IPS DF 4.7 (cell line): ENCODE measurements at regions not wholly inside any gene's neighbourhood (a gene's known extent, or its start where the extent isn't known, plus 50 kb on each side); places are given as distances from the start of the nearest gene placed in this dataset.
"Not testable (repeated sequence)": the region's sequence is repeated elsewhere in the genome, so short reads cannot be mapped to it uniquely, and the experiment has no call there.

Experiments used
- DNase-seq: peaks from one replicate; pipeline ENCODE4 v3.0.0-alpha.2; 2013; ENCODE audit warnings: low spot score; ENCODE audit errors: extremely low read depth

DNA sequence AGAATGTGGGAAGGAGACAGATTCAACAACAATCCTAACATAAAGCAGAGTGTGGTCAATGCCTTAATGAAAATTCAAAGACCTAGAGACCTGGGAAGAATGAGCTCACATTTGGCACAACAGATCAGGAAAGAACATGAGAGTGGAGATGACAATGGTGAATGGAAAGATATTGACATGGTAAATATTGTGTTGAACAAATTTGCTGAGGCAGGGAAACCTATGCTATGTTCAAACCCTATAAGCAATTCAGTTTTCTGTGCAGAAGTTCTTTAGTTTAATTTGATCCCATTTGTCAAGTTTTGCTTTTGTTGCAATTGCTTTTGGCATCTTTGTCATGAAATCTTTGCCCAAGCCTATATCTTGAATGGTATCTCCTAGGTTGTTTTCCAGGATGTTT lies 199.4 kb upstream of the LRRTM4 start:
- DNase-seq: no peak

DNA sequence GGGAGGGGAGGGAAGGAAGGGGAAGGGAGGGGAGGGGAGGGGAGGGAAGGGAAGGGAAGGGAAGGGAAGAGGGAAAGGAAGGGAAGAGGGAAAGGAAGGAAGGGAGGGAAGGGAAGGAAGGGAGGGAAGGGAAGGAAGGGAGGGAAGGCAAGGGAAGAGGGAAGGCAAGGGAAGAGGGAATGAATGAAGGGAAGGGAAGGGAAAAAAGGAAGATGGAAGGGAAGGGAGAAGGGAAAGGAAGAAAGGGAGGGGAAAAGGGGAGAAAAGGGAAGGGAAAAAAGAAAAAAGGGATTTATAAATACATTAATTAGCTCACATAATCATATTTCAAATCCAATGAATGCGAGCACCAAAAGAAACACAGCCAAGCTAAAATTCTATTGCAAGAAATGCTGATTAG lies 202.9 kb upstream of the LRRTM4 start:
- DNase-seq: no peak

DNA sequence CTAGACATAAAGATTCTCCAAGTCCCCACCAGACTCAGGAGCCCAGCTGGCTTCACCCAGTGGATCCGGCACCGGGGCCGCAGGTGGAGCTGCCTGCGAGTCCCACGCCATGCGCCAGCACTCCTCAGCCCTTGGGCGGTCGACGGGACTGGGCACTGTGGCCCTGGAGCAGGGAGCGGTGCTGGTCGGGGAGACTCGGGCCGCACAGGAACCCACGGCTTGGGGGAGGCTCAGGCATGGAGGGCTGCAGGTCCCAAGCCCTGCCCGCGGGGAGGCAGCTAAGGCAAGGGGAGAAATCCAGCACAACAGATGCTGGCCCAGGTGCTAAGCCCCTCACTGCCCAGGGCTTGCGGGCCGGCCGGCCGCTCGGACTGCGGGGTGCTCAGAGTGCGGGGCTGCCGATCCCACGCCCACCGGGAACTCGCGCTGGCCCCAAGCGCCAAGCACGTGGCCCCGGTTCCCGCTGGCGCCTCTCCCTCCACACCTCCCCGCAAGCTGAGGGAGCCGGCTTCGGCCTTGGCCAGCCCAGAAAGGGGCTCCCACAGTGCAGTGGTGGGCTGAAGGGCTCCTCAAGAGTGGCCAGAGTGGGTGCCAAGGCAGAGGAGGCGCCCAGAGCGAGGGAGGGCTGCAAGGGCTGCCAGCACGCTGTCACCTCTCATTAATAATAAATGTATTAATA lies 212.6 kb upstream of the LRRTM4 start:
- DNase-seq: not testable (repeated sequence)

DNA sequence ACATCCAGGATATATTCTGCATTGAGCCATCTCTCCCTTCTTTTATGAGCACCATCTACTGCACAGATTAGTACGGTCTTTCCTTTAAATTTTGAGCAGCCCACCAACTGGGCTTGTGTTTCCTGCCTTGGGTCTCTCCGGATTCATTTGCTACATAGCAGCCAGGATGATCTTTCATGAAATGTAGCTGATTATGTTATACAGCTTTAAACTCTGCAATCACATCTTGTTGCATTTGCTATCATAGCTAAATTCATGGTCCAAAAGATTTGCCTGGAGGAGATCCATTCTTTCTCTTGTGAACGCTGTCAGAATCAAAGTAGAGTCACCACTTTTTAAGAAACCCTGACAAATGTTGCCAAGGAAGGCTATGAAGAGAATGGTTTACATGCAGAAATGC lies 215.1 kb upstream of the LRRTM4 start:
- no peak for DNase-seq

DNA sequence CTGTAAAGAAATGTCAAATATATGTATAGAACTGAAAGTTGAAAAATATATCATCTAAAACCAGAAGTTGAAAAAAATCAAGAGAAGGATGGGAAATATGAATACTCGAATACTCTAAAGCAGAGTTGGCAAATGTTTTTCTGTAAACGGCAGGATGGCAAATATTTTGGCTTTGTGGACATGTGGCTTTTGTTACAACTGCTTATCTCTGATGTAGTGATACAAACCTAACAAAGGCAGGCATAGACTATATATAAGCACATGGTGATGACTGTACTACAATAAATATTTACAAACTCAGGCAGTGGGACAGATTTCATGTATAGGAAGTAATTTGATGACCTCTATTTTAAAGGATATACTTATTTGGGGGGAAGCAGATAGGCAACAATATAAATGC lies 224.6 kb upstream of the LRRTM4 start:
- no peak for DNase-seq

DNA sequence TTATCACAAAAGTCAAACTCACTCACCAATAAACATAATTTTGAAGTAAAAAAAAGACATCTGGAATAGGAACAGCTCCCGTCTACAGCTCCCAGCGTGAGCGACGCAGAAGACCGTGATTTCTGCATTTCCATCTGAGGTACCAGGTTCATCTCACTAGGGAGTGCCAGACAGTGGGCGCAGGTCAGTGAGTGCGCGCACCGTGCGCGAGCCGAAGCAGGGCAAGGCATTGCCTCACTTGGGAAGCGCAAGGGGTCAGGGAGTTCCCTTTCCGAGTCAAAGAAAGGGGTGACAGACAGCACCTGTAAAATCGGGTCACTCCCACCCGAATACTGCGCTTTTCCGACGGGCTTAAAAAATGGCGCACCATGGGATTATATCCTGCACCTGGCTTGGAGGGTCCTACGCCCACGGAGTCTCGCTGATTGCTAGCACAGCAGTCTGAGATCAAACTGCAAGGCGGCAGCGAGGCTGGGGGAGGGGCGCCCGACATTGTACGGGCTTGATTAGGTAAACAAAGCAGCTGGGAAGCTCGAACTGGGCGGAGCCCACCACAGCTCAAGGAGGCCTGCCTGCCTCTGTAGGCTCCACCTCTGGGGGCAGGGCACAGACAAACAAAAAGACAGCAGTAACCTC lies 231.7 kb upstream of the LRRTM4 start:
- not testable (repeated sequence) for DNase-seq

DNA sequence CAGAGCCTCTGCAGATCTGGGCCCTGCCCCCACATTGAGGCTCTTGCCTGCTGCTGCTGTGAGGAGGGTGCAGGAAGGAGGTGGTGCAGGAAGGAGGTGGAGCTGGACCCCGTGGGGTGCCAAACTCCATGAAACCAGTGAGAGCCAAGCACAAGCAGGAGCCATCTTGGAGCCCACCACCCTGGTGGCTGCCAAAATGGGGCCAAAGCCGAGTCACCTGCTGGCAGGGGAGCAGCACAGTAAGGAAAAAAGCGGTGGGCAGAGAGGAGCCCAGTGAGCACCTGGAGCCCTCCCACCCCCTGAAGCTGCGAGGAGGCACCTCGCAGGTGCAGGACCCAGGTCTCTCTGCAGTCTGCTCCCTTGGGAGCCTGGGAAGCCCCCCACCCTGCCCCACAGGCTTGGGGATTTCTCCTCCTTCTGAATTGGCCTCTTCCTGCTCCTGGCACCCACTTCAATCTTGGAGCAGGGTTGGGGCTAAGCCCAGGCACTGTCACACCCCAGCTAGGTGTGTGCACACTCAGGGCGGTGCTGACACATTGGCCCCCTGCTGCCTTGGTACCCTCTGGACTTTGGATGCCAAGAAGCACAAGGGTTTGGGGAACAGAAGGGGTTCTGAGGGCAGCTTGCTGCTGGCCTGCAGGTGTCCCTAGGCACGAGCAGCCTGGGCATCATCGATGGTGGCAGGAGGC lies 245.4 kb upstream of the LRRTM4 start:
- DNase-seq: no peak

- no peak for DNase-seq
Observed at GRCh38 chr2:77768508-77768907, 246.3 kb upstream of the LRRTM4 start.

- DNase-seq: no peak
Observed at GRCh38 chr2:77778917-77779316, 256.7 kb upstream of the LRRTM4 start.

- not testable (repeated sequence) for DNase-seq
Observed at GRCh38 chr2:77793500-77793899, 271.3 kb upstream of the LRRTM4 start.

- DNase-seq: no peak
Observed at GRCh38 chr2:77796397-77796796, 274.2 kb upstream of the LRRTM4 start.

DNA sequence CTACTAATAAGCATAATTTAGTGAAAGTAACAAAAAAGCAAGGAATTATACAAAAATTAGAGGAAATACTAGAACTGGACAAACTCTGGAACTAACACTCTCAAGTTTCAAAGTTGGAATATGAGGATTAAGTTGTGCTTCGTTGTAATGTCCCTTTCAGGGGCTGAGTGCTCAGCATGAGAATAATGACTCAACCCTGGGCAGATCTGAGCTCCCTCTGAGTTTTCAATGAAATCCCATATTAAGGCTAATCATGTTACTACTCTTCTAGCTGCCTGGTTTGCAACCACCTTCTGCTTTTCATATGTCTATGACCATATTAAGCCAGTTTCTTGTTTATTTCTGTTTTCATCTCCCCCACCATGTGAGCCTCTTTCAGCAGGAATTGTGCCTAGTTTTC lies 274.9 kb upstream of the LRRTM4 start:
- DNase-seq: no peak

- DNase-seq: no peak
Observed at GRCh38 chr2:77800410-77800809, 278.2 kb upstream of the LRRTM4 start.

GRCh38 chr2:77807531-77808215 lies 285.5 kb upstream of the LRRTM4 start:
- DNase-seq: no peak

DNA sequence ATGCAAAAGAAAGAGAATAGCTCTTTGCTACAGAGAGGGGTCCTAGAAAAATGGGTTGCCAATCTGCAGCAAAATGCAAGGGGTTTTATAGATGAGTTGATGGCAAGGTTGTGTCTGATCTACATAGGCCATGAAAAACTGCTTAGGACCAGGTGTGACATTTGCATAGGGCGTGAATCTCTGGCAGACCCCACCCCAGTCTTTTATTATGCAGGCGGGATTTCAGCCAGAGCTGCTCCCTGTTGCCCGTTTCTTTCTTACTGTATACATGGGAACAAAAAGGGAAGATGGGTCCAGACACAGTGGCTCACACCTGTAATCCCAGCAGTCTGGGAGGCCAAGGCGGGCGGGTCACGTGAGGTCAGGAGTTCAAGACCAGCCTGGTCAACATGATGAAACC lies 286.4 kb upstream of the LRRTM4 start:
- no peak for DNase-seq

DNA sequence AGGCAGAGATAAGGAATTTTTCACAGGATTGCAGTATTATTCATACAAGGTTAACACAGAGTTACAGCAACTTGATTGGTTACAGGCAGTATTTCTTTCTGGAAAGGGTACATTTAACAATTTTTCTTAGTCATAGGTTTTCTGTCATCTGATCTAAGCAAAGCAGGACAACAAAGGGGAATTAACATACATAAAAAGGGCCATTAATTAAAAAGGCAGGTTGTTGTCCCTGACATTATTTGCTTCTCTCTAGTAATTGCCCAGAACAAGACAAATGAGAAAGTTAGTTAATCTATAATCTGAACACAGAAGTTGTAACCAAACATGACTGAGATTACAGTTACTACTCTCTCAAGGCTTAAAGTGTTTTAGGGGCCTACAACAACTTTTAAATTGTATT lies 291.4 kb upstream of the LRRTM4 start:
- no peak for DNase-seq

DNA sequence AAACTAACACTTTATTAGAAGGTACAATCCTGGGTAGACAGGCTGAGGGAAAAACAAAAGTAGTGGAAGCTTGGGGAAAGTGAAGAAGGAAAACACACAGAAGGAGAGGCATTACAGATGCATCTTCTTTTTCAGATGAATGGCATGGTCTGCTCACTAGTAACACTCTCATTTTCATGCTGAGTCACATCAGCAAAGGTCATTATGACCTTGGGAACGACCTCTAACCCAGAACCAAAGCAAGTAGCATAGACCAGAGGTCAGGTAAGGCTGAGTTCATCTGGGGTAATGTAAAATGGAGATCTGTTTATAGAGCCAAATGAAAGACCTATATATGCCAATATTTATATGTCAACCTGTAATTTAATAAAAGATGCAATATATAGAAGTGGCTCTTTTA lies 294.4 kb upstream of the LRRTM4 start:
- DNase-seq: no peak

DNA sequence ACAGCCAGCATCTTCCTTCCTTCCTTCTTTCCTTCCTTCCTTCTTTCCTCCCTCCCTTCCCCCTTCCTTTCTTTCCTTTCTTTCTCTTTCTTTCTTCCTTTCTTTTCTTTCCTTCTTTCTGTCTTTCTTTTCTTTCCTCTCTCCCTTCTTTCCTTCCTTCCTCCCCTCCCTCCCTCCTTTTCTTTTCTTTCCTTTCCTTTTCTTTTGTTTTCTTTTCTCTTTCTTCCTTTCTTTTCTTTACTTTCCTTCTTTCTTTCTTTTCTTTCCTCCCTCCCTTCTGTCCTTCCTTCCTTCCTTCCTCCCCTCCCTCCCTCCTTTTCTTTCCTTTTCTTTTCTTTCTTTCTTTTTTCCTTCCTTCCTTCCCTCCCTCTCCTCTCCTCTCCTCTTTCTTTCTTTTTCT lies 296.0 kb upstream of the LRRTM4 start:
- DNase-seq: no peak

- DNase-seq: no peak
Observed at GRCh38 chr2:77823028-77823427, 300.9 kb upstream of the LRRTM4 start.

GRCh38 chr2:77831060-77831459 lies 308.9 kb upstream of the LRRTM4 start:
- DNase-seq: no peak

DNA sequence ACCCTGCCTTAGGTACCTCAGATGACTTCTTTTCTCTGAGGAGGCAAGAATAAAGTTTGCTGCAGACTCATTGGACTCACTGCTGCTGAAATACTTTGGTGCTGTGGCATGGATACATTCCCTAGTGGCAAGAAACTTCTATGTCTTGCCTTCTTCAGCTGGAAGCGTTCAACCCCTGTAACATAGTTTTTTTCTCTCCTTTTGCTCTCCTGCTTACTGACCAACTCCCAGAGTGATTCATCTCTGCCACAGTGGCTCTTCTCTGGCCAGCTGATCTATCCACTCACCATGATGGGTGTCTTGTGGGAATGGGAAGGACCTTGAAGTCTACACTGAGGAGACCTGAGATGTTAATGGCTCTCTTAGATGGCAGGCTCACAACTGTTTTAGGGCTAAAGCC lies 309.3 kb upstream of the LRRTM4 start:
- DNase-seq: no peak

GRCh38 chr2:77831898-77832297 lies 309.7 kb upstream of the LRRTM4 start:
- no peak for DNase-seq
